Heart left ventricle (tissue), 13 donors: ENCODE measurements at regions not wholly inside any gene's neighbourhood (a gene's known extent, or its start where the extent isn't known, plus 50 kb on each side); places are given as distances from the start of the nearest gene placed in this dataset.

Experiments
- CTCF ChIP-seq, 12 donors: fragments of 200-600 bp; sonication (generic) in 4 of 12; IDR thresholded peaks; one replicate each; pipeline versions ENCODE4 v1.5.0 to v1.8.0; 2018 to 2022; ENCODE audit warnings: antibody characterized with exemption in 12 of 12, mild to moderate bottlenecking in 5 of 12
- POLR2A ChIP-seq, 2 donors: fragments of 450-650 bp; IDR thresholded peaks; one replicate each; pipeline ENCODE4 v1.6.1; 2017; ENCODE audit warnings: antibody characterized with exemption in 2 of 2, mild to moderate bottlenecking in 2 of 2, moderate library complexity in 2 of 2
- donor health status: ischemic (EF 13 %, LVEDD 7.1; RV severe dilation, severe dysfunction).
- donor health status: DM: no; HTN: yes; CAD: no.
- donor health status: DM: no; HTN: no; CAD: no.
- donor health status: ischemic (EF 25% LVEDD 6.9; RV normal size, moderate dysfunction).
- donor health status: ischemic (EF 25% LVEDD 5.7; RV mildly dilated, moderate dysfunction).
- donor health status: ischemic (EF 35%, LVEDD 5.7; RV mildly dilated, moderate dysfunction).
- donor health status: nonischemic (EF 11% LVEDD 7.7; RV severe dilation, severe dysfunction).
- donor health status: DM: yes; HTN: yes; CAD: no.
- donor health status: PGD.
- donor health status: ischemic (EF 29% LVEDD 5.4; RV normal size, mild dysfunction).
- donor health status: nonischemic (EF 23%, LVEDD 6.1; RV moderate dilation, normal function).

GRCh38 chr1:30332116-30333094 is 391.0 kb downstream of the MATN1 start:
- TF ChIP-seq POLR2A (IDR thresholded peaks at IDR 0.05) (no peak), CTCF (IDR thresholded peaks at IDR 0.05) (no peak)
